ENCODE measurements at regions not wholly inside any gene's neighbourhood (a gene's known extent, or its start where the extent isn't known, plus 50 kb on each side); places are given as distances from the start of the nearest gene placed in this dataset.

- in situ Hi-C loops (cut with MboI; ENCODE audit: low sequenced_read_pairs, unreplicated experiment) = no loop called here
- no peak for TF ChIP-seq CTCF (IDR thresholded peaks at IDR 0.05; ENCODE audit: borderline replicate concordance, control extremely low read depth, extremely low read depth, insufficient read depth, missing control alignments)
- no peak for DNase-seq (ENCODE audit: low spot score)
These were observed 183.4 kb downstream of the KLF13 start for GRCh38 chr15:31510057-31510456.

- peak; percentile 48 for DNase-seq (ENCODE audit: low spot score)
- in situ Hi-C loops (cut with MboI; ENCODE audit: low sequenced_read_pairs, unreplicated experiment) = no loop called here
- TF ChIP-seq CTCF (IDR thresholded peaks at IDR 0.05; ENCODE audit: borderline replicate concordance, control extremely low read depth, extremely low read depth, insufficient read depth, missing control alignments) = no peak
These were observed 185.2 kb downstream of the KLF13 start for GRCh38 chr15:31511707-31512310.

- no peak for DNase-seq (ENCODE audit: low spot score)
- in situ Hi-C loops (cut with MboI; ENCODE audit: low sequenced_read_pairs, unreplicated experiment) = no loop called here
- TF ChIP-seq CTCF (IDR thresholded peaks at IDR 0.05; ENCODE audit: borderline replicate concordance, control extremely low read depth, extremely low read depth, insufficient read depth, missing control alignments) = no peak
These were observed 186.5 kb downstream of the KLF13 start for GRCh38 chr15:31513178-31513577.

DNA sequence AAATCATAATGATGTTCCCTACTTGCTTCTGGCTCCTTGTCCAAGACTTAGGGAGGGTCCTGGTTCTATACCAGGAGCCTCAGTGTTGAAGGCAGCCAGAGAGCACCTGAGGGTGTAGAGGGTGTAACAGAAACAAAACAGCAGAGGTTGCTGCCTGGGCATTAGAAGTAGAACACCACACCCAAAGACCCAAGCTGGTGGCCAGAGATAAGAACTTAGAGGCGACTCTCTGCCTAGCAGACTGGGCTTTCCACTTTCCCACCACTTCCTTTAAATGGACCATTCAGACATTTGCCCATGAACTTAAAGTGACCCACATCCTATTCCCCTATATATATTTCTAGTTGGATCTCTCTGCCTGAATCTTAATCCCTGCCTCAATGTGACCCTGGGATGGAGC is 189.8 kb downstream of the KLF13 start:
- no peak for DNase-seq (ENCODE audit: low spot score)
- in situ Hi-C loops (cut with MboI; ENCODE audit: low sequenced_read_pairs, unreplicated experiment) = no loop called here
- TF ChIP-seq CTCF (IDR thresholded peaks at IDR 0.05; ENCODE audit: borderline replicate concordance, control extremely low read depth, extremely low read depth, insufficient read depth, missing control alignments) = no peak

DNA sequence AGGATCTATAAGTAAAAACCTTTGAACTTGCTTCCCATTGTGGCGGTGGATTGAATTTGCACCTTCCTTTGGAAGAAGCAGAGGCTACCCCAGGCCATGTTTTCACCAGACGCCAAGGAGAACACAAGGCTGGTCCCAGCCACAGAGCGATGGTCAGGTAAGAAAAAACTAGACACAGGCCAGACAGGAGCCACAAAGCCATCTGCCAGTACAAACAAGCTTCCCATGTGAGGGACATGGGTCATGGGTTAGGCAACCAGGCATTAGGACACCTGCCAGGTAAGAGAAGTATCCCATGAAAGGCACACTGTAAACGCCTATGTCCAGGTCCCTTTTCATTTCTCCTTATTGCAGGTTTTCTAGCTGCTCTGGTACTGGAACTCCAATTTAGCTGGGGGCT is 190.2 kb downstream of the KLF13 start:
- no peak for TF ChIP-seq CTCF (IDR thresholded peaks at IDR 0.05; ENCODE audit: borderline replicate concordance, control extremely low read depth, extremely low read depth, insufficient read depth, missing control alignments)
- no peak for DNase-seq (ENCODE audit: low spot score)
- in situ Hi-C loops (cut with MboI; ENCODE audit: low sequenced_read_pairs, unreplicated experiment) = no loop called here

DNA sequence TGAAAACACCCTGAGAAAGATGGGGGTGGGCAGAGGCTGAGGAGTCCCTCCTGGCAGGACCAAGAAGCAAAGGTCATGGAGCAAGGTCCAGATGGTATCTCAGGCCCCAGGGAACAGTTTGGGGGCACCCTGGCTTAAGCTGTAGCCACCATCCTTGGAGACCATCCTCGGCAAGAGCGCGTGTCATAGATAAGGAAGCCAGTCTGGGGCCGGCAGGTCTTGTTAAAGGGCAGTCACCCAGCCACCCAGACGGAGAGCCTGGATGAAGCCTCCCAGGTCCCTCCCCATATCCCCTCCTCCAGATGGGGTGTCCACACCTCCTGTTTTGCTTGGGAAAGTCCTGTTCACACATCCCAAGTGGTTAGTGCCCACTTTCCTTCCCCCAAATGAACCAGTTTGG is 191.1 kb downstream of the KLF13 start:
- in situ Hi-C loops (cut with MboI; ENCODE audit: low sequenced_read_pairs, unreplicated experiment) = no loop called here
- no peak for TF ChIP-seq CTCF (IDR thresholded peaks at IDR 0.05; ENCODE audit: borderline replicate concordance, control extremely low read depth, extremely low read depth, insufficient read depth, missing control alignments)
- no peak for DNase-seq (ENCODE audit: low spot score)

All from GM13976 (cell line).